Retina (tissue), 1 donor: ENCODE measurements at regions not wholly inside any gene's neighbourhood (a gene's known extent, or its start where the extent isn't known, plus 50 kb on each side); places are given as distances from the start of the nearest gene placed in this dataset.

Experiments
- DNase-seq: peaks from one replicate; pipeline ENCODE4 v3.0.0-alpha.2; 2016

- no peak for DNase-seq
Measured at GRCh38 chr20:22744341-22745193, 160.2 kb upstream of the FOXA2 start.

- DNase-seq: no peak
Measured at GRCh38 chr20:22745194-22745500, 160.8 kb upstream of the FOXA2 start.

GRCh38 chr20:22746957-22747356, 162.6 kb upstream of the FOXA2 start:
- no peak for DNase-seq

- no peak for DNase-seq
Measured at GRCh38 chr20:22752324-22752723, 168.0 kb upstream of the FOXA2 start.

- no peak for DNase-seq
Measured at GRCh38 chr20:22757424-22758183, 173.2 kb upstream of the FOXA2 start.

- no peak for DNase-seq
Measured at GRCh38 chr20:22758815-22759214, 174.4 kb upstream of the FOXA2 start.

GRCh38 chr20:22762576-22763256, 178.3 kb upstream of the FOXA2 start:
- no peak for DNase-seq

GRCh38 chr20:22763257-22763906, 179.0 kb upstream of the FOXA2 start:
- no peak for DNase-seq

- no peak for DNase-seq
Measured at GRCh38 chr20:22768266-22769178, 184.2 kb upstream of the FOXA2 start.

- no peak for DNase-seq
Measured at GRCh38 chr20:22770241-22770800, 185.9 kb upstream of the FOXA2 start.

- DNase-seq: no peak
Measured at GRCh38 chr20:22771706-22772105, 187.3 kb upstream of the FOXA2 start.

GRCh38 chr20:22773344-22773743, 189.0 kb upstream of the FOXA2 start:
- no peak for DNase-seq

GRCh38 chr20:22775256-22775655, 190.9 kb upstream of the FOXA2 start:
- no peak for DNase-seq

- no peak for DNase-seq
Measured at GRCh38 chr20:22775671-22776139, 191.3 kb upstream of the FOXA2 start.

- no peak for DNase-seq
Measured at GRCh38 chr20:22776369-22776768, 192.0 kb upstream of the FOXA2 start.

GRCh38 chr20:22779878-22780277, 195.5 kb upstream of the FOXA2 start:
- DNase-seq: no peak

GRCh38 chr20:22781869-22782268, 197.5 kb upstream of the FOXA2 start:
- no peak for DNase-seq

GRCh38 chr20:22789676-22790075, 205.3 kb upstream of the FOXA2 start:
- no peak for DNase-seq

GRCh38 chr20:22791396-22791795, 207.0 kb upstream of the FOXA2 start:
- no peak for DNase-seq

GRCh38 chr20:22791877-22792525, 207.6 kb upstream of the FOXA2 start:
- no peak for DNase-seq

GRCh38 chr20:22794200-22794599, 209.8 kb upstream of the FOXA2 start:
- DNase-seq: no peak
